PFSK-1 (cell line): ENCODE measurements at regions not wholly inside any gene's neighbourhood (a gene's known extent, or its start where the extent isn't known, plus 50 kb on each side); places are given as distances from the start of the nearest gene placed in this dataset.

ENCODE experiments used
- FOXP2 ChIP-seq: optimal IDR thresholded peaks from 2 replicates; pipeline ENCODE3; 2011; ENCODE audit warnings: borderline replicate concordance, control low read depth, inconsistent platforms; ENCODE audit not compliant: insufficient read depth; ENCODE audit errors: extremely low read length, extremely low read depth
- POLR2AphosphoS5 ChIP-seq: IDR thresholded peaks from 2 replicates; pipeline ENCODE4 v1.6.1; 2012; ENCODE audit warnings: low read depth, mild to moderate bottlenecking, control low read depth, low read length, moderate library complexity
- SIN3A ChIP-seq: IDR thresholded peaks from 2 replicates; pipeline ENCODE4 v1.6.1; 2012; ENCODE audit warnings: mild to moderate bottlenecking, low read length, moderate library complexity, borderline replicate concordance; ENCODE audit not compliant: insufficient read depth
- TAF1 ChIP-seq: IDR thresholded peaks from 2 replicates; pipeline ENCODE4 v1.6.1; 2012; ENCODE audit warnings: low read length, control low read depth, borderline replicate concordance; ENCODE audit not compliant: insufficient read depth
- TF ChIP-seq, protein P1 (sequence below), 2 experiments: IDR thresholded peaks; 2 replicates each; pipeline versions ENCODE4 v1.6.1 to v1.8.0; 2011 to 2012; ENCODE audit warnings: low read depth in 2 of 2, low read length in 2 of 2, control low read depth in 1 of 2, inconsistent platforms in 1 of 2, mild to moderate bottlenecking in 1 of 2, moderate library complexity in 1 of 2; ENCODE audit not compliant: insufficient read depth in 1 of 2

DNA sequence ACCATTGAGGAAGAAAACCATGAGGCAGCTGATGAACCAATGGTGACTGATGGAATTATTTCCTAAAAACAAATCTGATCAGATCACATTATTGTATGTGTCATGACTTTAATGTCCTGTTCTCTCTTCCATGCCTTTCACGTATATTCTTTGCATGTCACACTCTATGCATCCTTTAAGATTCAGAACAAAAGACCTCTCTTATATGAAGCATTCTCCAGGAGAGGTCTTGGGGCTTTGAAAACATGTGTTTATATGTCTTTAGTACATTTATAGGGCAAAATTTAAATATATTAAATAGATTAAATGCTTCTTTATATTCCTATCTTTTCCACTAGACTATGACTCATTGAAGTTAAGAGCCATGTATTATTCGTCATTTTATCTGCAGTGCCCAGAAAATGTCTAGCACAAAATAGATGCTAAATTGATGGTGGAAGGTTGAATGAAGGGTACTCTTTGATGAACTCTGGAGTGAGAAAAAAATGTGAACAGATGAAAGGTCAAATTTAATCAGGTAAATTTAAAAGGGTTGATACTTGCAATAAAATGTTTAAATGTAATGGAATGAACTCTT, 196.3 kb downstream of the PSAT1 start:
- TF ChIP-seq POLR2AphosphoS5: no peak
- TF ChIP-seq SIN3A: no peak
- TF ChIP-seq TAF1: no peak
- no peak for TF ChIP-seq FOXP2
- TF ChIP-seq, protein P1, sequence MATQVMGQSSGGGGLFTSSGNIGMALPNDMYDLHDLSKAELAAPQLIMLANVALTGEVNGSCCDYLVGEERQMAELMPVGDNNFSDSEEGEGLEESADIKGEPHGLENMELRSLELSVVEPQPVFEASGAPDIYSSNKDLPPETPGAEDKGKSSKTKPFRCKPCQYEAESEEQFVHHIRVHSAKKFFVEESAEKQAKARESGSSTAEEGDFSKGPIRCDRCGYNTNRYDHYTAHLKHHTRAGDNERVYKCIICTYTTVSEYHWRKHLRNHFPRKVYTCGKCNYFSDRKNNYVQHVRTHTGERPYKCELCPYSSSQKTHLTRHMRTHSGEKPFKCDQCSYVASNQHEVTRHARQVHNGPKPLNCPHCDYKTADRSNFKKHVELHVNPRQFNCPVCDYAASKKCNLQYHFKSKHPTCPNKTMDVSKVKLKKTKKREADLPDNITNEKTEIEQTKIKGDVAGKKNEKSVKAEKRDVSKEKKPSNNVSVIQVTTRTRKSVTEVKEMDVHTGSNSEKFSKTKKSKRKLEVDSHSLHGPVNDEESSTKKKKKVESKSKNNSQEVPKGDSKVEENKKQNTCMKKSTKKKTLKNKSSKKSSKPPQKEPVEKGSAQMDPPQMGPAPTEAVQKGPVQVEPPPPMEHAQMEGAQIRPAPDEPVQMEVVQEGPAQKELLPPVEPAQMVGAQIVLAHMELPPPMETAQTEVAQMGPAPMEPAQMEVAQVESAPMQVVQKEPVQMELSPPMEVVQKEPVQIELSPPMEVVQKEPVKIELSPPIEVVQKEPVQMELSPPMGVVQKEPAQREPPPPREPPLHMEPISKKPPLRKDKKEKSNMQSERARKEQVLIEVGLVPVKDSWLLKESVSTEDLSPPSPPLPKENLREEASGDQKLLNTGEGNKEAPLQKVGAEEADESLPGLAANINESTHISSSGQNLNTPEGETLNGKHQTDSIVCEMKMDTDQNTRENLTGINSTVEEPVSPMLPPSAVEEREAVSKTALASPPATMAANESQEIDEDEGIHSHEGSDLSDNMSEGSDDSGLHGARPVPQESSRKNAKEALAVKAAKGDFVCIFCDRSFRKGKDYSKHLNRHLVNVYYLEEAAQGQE (IDR thresholded peaks at IDR 0.05; ENCODE audit: insufficient read depth in 1 of 2, low read depth in 2 of 2, low read length in 2 of 2): no peak

- TF ChIP-seq, protein P1 (IDR thresholded peaks at IDR 0.05; ENCODE audit: insufficient read depth in 1 of 2, low read depth in 2 of 2, low read length in 2 of 2): no peak
- no peak for TF ChIP-seq POLR2AphosphoS5
Measured at GRCh38 chr9:78502566-78502965, 205.6 kb downstream of the PSAT1 start.

GRCh38 chr9:78505546-78505945, 208.6 kb downstream of the PSAT1 start:
- TF ChIP-seq, protein P1 (IDR thresholded peaks at IDR 0.05; ENCODE audit: insufficient read depth in 1 of 2, low read depth in 2 of 2, low read length in 2 of 2): no peak
- TF ChIP-seq TAF1: no peak
- TF ChIP-seq POLR2AphosphoS5: no peak
- TF ChIP-seq SIN3A: no peak

DNA sequence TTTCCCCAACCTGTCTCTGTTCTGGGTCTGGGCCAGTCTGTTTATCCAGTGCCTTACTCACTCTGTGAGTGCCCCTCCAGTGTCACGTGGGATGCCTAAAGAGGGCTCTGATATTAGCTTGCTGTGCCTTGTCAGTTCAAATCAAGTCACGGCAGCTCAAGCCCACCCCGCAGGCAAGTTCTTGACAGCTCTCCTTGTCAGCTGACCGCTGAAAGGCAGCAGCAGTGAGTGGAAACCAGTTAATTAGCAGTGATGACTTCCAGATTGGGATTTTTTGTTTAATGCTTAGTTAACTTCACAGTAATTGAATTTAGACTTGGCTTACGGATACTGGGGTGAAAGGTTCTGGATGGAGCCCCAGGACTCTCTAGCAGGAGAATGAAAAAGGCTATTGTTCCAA, 210.1 kb downstream of the PSAT1 start:
- no peak for TF ChIP-seq TAF1
- TF ChIP-seq FOXP2: no peak
- TF ChIP-seq, protein P1 (IDR thresholded peaks at IDR 0.05; ENCODE audit: insufficient read depth in 1 of 2, low read depth in 2 of 2, low read length in 2 of 2): no peak

GRCh38 chr9:78510035-78510434, 213.1 kb downstream of the PSAT1 start:
- TF ChIP-seq POLR2AphosphoS5 (no peak), TAF1 (no peak), FOXP2 (no peak), SIN3A (no peak)
- TF ChIP-seq, protein P1 (IDR thresholded peaks at IDR 0.05; ENCODE audit: insufficient read depth in 1 of 2, low read depth in 2 of 2, low read length in 2 of 2): no peak
